ENCODE measurements at regions not wholly inside any gene's neighbourhood (a gene's known extent, or its start where the extent isn't known, plus 50 kb on each side); places are given as distances from the start of the nearest gene placed in this dataset.
A peak's percentile ranks its signal among the peaks of the same experiment; 100 is the strongest.

DNA sequence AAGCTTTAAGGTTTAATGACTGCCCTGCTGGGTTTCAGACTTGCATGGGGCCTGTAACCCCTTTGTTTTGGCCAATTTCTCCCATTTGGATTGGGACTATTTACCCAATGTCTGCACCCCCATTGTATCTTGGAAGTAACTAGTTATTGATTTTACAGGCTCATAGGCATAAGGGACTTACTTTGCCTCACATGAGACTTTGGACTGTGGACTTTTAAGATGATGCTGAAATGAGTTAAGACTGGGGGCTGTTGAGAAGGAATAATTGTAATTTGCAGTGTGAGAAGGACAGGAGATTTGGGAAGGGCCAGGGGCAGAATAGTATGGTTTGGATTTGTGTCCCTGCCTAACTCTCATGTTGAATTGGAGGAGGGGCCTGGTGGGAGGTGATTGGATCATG is 260.7 kb downstream of the SNCA start:
- DNase-seq (no peak), ATAC-seq (no peak)
- Mint-ChIP-seq H3K27ac (no peak overlapping the region), H3K27me3 (no peaks in the 10 kb centered on the region), H3K4me1 (no peaks in the 10 kb centered on the region), H3K4me3 (no peak overlapping the region), H3K9me3 (no peaks in the 10 kb centered on the region)

DNA sequence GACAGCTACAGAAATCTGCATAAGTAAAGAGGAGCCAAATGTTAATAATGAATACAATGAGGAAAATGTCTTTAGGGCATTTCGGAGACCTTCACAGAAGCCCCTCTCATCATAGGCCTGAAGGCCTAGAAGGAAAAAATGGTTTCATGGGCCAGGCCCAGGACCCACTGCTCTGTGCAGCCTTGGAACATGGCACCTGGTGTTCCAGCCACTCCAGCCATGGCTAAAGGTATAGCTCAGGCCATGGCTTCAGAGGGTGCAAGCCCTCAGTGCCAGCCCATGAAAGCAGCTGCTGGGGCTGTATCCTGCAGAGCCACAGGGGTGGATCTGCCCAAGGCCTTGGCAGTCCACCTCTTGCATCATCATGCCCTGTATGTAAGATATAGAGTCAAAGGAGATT is 261.1 kb downstream of the SNCA start:
- DNase-seq (no peak), ATAC-seq (no peak)
- H3K27ac Mint-ChIP-seq: peak overlapping the region; percentile 42 to 68
- H3K4me3 Mint-ChIP-seq: no peak overlapping the region
- H3K4me1 Mint-ChIP-seq: no peaks in the 10 kb centered on the region
- no peaks in the 10 kb centered on the region for H3K27me3 Mint-ChIP-seq
- H3K9me3 Mint-ChIP-seq: no peaks in the 10 kb centered on the region

- Mint-ChIP-seq H3K27me3 (no peaks in the 10 kb centered on the region), H3K27ac (no peak overlapping the region)
These were observed 262.8 kb downstream of the SNCA start for GRCh38 chr4:89574176-89574575.

GRCh38 chr4:89573656-89574055 is 263.3 kb downstream of the SNCA start:
- Mint-ChIP-seq H3K4me1 (no peaks in the 10 kb centered on the region), H3K4me3 (no peak overlapping the region), H3K27me3 (no peaks in the 10 kb centered on the region), H3K27ac (no peak overlapping the region), H3K9me3 (no peaks in the 10 kb centered on the region)
- no peak for DNase-seq
- ATAC-seq: no peak

More at GRCh38 chr4:89574176-89574575, 262.8 kb downstream of the SNCA start:
- DNase-seq: no peak
- Mint-ChIP-seq H3K9me3 (no peaks in the 10 kb centered on the region), H3K4me1 (no peaks in the 10 kb centered on the region), H3K4me3 (no peak overlapping the region)
- ATAC-seq: no peak

- Mint-ChIP-seq H3K27ac (no peak overlapping the region), H3K4me3 (no peak overlapping the region), H3K9me3 (no peaks in the 10 kb centered on the region)
These were observed 264.6 kb downstream of the SNCA start for GRCh38 chr4:89572224-89572858.

GRCh38 chr4:89570931-89571330 is 263.3 kb upstream of the GPRIN3 start:
- ATAC-seq (no peak), DNase-seq (no peak)
- H3K27me3 Mint-ChIP-seq: no peaks in the 10 kb centered on the region
- no peak overlapping the region for H3K27ac Mint-ChIP-seq
- H3K9me3 Mint-ChIP-seq: no peaks in the 10 kb centered on the region
- no peak overlapping the region for H3K4me3 Mint-ChIP-seq
- no peaks in the 10 kb centered on the region for H3K4me1 Mint-ChIP-seq

More at GRCh38 chr4:89572224-89572858, 264.6 kb downstream of the SNCA start:
- DNase-seq (no peak), ATAC-seq (no peak)
- H3K4me1 Mint-ChIP-seq: no peaks in the 10 kb centered on the region
- no peaks in the 10 kb centered on the region for H3K27me3 Mint-ChIP-seq

- no peak for DNase-seq
- no peaks in the 10 kb centered on the region for H3K9me3 Mint-ChIP-seq
- H3K27ac Mint-ChIP-seq: peak overlapping the region in 1 of 2 donors; percentile 16
- no peak for ATAC-seq
- H3K27me3 Mint-ChIP-seq: no peaks in the 10 kb centered on the region
- H3K4me1 Mint-ChIP-seq: peaks cover 6% of the 10 kb centered on the region
- H3K4me3 Mint-ChIP-seq: no peak overlapping the region
These were observed 260.3 kb upstream of the GPRIN3 start for GRCh38 chr4:89567936-89568335.

DNA sequence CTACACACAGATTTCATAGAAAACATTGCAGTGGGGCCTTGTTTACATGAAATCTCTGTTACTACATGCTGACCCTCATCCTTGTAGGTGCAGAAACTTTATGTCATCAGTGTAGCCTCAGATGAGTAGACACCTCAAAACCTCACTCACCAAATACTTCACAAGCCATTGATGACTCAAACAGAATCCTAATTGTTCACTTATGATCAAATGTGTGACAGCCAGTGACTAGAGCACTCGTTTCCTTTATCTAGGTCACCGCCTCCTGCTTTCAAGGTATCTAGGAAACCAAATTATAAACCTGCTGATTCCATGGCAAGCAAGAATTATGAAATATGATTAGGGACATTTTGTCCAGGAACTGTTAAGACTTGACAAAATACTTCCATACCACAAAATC is 255.8 kb upstream of the GPRIN3 start:
- peak; percentile 92 for ATAC-seq
- H3K9me3 Mint-ChIP-seq: no peaks in the 10 kb centered on the region

GRCh38 chr4:89562746-89563145 is 255.1 kb upstream of the GPRIN3 start:
- ATAC-seq: no peak
- Mint-ChIP-seq H3K9me3 (no peaks in the 10 kb centered on the region), H3K4me1 (peaks cover 6% of the 10 kb centered on the region), H3K27me3 (no peaks in the 10 kb centered on the region), H3K4me3 (no peak overlapping the region), H3K27ac (no peak overlapping the region)
- no peak for DNase-seq

More for the DNA sequence above, 255.8 kb upstream of the GPRIN3 start:
- peak in 1 of 2 donors; percentile 11 for DNase-seq
- Mint-ChIP-seq H3K4me1 (peaks cover 6% of the 10 kb centered on the region), H3K27me3 (no peaks in the 10 kb centered on the region), H3K27ac (no peak overlapping the region), H3K4me3 (no peak overlapping the region)

- peaks cover 6% of the 10 kb centered on the region for H3K4me1 Mint-ChIP-seq
- no peaks in the 10 kb centered on the region for H3K9me3 Mint-ChIP-seq
- no peak for DNase-seq
- H3K27me3 Mint-ChIP-seq: no peaks in the 10 kb centered on the region
- ATAC-seq: no peak
- H3K27ac Mint-ChIP-seq: no peak overlapping the region
- H3K4me3 Mint-ChIP-seq: no peak overlapping the region
These were observed 253.4 kb upstream of the GPRIN3 start for GRCh38 chr4:89561048-89561447.

DNA sequence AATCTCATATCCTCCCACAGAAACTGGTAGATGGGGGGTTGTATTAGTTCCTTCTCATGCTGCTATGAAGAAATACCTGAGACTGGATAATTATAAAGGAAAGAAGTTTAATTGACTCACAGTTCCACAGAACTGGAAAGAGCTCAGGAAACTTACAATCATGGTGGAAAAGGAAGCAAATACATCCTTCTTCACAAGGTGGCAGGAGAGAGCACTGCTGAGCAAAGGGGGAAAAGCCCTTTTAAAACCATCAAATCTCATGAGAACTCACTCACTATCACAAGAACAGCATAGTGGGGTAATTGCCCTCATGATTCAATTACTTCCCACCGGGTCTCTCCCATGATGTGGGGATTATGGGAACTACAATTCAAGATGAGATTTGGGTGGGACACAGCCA is 250.5 kb upstream of the GPRIN3 start:
- no peak overlapping the region for H3K4me3 Mint-ChIP-seq
- no peak overlapping the region for H3K27ac Mint-ChIP-seq
- no peaks in the 10 kb centered on the region for H3K9me3 Mint-ChIP-seq
- H3K27me3 Mint-ChIP-seq: no peaks in the 10 kb centered on the region
- ATAC-seq (no peak), DNase-seq (no peak)
- peaks cover under 1% of the 10 kb centered on the region for H3K4me1 Mint-ChIP-seq

GRCh38 chr4:89556601-89557305 is 249.2 kb upstream of the GPRIN3 start:
- Mint-ChIP-seq H3K4me3 (no peak overlapping the region), H3K4me1 (no peaks in the 10 kb centered on the region), H3K27me3 (no peaks in the 10 kb centered on the region), H3K27ac (no peak overlapping the region), H3K9me3 (no peaks in the 10 kb centered on the region)
- no peak for DNase-seq
- ATAC-seq: no peak

DNA sequence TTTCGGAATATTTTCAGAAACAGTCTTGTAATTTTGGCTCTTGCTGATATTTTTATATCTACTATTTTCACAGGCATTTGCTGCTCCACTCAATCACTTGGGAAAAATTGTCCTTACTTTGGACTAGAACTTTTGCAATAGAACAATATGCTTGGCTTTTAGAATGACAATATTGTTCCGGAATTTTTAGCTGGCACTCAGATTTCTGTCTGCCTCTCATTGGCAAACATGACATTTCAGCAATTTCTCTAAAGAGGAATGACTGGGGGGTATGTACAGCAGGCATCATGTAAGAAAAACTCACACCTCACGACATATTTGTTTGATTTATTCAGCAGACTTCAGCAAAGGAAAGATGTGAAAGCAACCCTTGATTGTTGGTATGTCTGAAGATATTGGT is 243.6 kb upstream of the GPRIN3 start:
- H3K27ac Mint-ChIP-seq: no peak overlapping the region
- DNase-seq: no peak
- H3K4me3 Mint-ChIP-seq: no peak overlapping the region
- H3K27me3 Mint-ChIP-seq: peaks cover 9% of the 10 kb centered on the region
- H3K9me3 Mint-ChIP-seq: no peaks in the 10 kb centered on the region
- H3K4me1 Mint-ChIP-seq: no peaks in the 10 kb centered on the region
- ATAC-seq: no peak

GRCh38 chr4:89549907-89550306 is 242.3 kb upstream of the GPRIN3 start:
- no peaks in the 10 kb centered on the region for H3K4me1 Mint-ChIP-seq
- no peaks in the 10 kb centered on the region for H3K9me3 Mint-ChIP-seq
- H3K27me3 Mint-ChIP-seq: peaks cover 9% of the 10 kb centered on the region
- H3K27ac Mint-ChIP-seq: no peak overlapping the region
- no peak for ATAC-seq
- no peak for DNase-seq
- no peak overlapping the region for H3K4me3 Mint-ChIP-seq

DNA sequence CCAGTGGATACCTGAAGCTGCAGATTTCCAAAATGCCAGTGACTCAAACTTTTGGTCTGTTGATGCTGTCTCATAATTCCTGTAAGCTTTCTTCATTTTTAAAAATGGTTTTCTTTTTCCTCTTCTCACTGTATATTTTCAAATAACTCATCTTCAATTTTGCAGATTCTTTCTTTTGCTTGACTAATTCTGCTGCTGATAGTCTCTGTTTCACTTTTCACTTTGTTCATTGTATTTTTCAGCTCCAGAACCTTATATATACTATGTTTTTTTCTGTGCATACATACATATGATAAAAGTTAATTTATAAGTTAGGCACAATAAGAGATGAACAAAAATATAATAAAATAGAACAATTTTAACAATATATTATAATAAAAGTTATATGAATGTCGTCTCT is 237.7 kb upstream of the GPRIN3 start:
- no peak overlapping the region for H3K27ac Mint-ChIP-seq
- peaks cover 17% of the 10 kb centered on the region for H3K27me3 Mint-ChIP-seq
- no peak overlapping the region for H3K4me3 Mint-ChIP-seq
- DNase-seq: no peak
- ATAC-seq: no peak
- peaks cover 1% of the 10 kb centered on the region for H3K4me1 Mint-ChIP-seq
- peaks cover 16 to 23% of the 10 kb centered on the region in 2 donors for H3K9me3 Mint-ChIP-seq

GRCh38 chr4:89541998-89542397 is 234.4 kb upstream of the GPRIN3 start:
- no peak for ATAC-seq
- H3K9me3 Mint-ChIP-seq: peaks cover 16 to 23% of the 10 kb centered on the region in 2 donors
- DNase-seq: no peak
- no peak overlapping the region for H3K4me3 Mint-ChIP-seq
- peaks cover 12% of the 10 kb centered on the region for H3K4me1 Mint-ChIP-seq
- H3K27ac Mint-ChIP-seq: no peak overlapping the region
- peaks cover 25% of the 10 kb centered on the region for H3K27me3 Mint-ChIP-seq

Measured in stimulated activated naive CD8-positive, alpha-beta T cell treated with anti-CD3 and anti-CD28 coated beads, Interleukin-15, amount 100 ng/mL, for 72 hours (primary cell).